Loucy (cell line): ENCODE measurements at regions not wholly inside any gene's neighbourhood (a gene's known extent, or its start where the extent isn't known, plus 50 kb on each side); places are given as distances from the start of the nearest gene placed in this dataset.
"Not testable (repeated sequence)": the region's sequence is repeated elsewhere in the genome, so short reads cannot be mapped to it uniquely, and the experiment has no call there.

ENCODE experiments used
- H2AFZ ChIP-seq: fragments of 200-600 bp; sonication (generic); 2 replicates; pipeline ENCODE4 v1.6.0; 2016; ENCODE audit warnings: antibody characterized with exemption, mild to moderate bottlenecking, low read length, moderate library complexity
- H3F3A ChIP-seq: fragments of 200-600 bp; 2 replicates; pipeline ENCODE4 v1.6.0; 2016; ENCODE audit warnings: antibody characterized with exemption, low read depth, mild to moderate bottlenecking
- H3K27me3 ChIP-seq: fragments of 200-600 bp; sonication (generic); 2 replicates; pipeline ENCODE4 v1.6.1; 2014; ENCODE audit warnings: low read length, mild to moderate bottlenecking; ENCODE audit not compliant: insufficient read depth, poor library complexity, severe bottlenecking
- H3K36me3 ChIP-seq: fragments of 200-600 bp; sonication (generic); 2 replicates; pipeline ENCODE4 v1.6.1; 2016; ENCODE audit warnings: low read length; ENCODE audit not compliant: insufficient read depth
- H3K4me1 ChIP-seq: fragments of 200-600 bp; sonication (generic); 2 replicates; pipeline ENCODE4 v1.5.1; 2014; ENCODE audit warnings: low read length, mild to moderate bottlenecking; ENCODE audit not compliant: insufficient read depth, poor library complexity, severe bottlenecking
- H3K4me2 ChIP-seq: fragments of 200-600 bp; sonication (generic); 2 replicates; pipeline ENCODE4 v1.6.0; 2014; ENCODE audit warnings: antibody characterized with exemption, low read length, low read depth, mild to moderate bottlenecking; ENCODE audit not compliant: poor library complexity, severe bottlenecking
- H3K4me3 ChIP-seq: fragments of 200-600 bp; sonication (generic); 2 replicates; pipeline ENCODE4 v1.5.1; 2014; ENCODE audit warnings: low read length, mild to moderate bottlenecking, mixed read lengths; ENCODE audit not compliant: poor library complexity, severe bottlenecking
- H3K79me2 ChIP-seq: fragments of 200-600 bp; sonication (generic); 2 replicates; pipeline ENCODE4 v1.6.1; 2014; ENCODE audit warnings: low read length; ENCODE audit not compliant: insufficient read depth
- H3K9ac ChIP-seq: fragments of 200-600 bp; sonication (generic); 2 replicates; pipeline ENCODE4 v1.6.0; 2014; ENCODE audit warnings: mild to moderate bottlenecking, low read depth, low read length, moderate library complexity; ENCODE audit not compliant: poor library complexity, severe bottlenecking
- H3K9me2 ChIP-seq: fragments of 200-600 bp; sonication (generic); replicated peaks from 2 replicates; pipeline ENCODE4 v1.6.1; 2016; ENCODE audit warnings: low read depth, low read length, mixed read lengths
- H3K9me3 ChIP-seq: fragments of 200-600 bp; sonication (generic); 2 replicates; pipeline ENCODE4 v1.6.1; 2014; ENCODE audit warnings: mild to moderate bottlenecking, antibody characterized with exemption, low read length, low read depth; ENCODE audit not compliant: insufficient read depth
- H4K20me1 ChIP-seq: fragments of 200-600 bp; sonication (generic); 2 replicates; pipeline ENCODE4 v1.6.0; 2014; ENCODE audit warnings: antibody characterized with exemption, low read length, mild to moderate bottlenecking; ENCODE audit not compliant: insufficient read depth, poor library complexity, severe bottlenecking
- EZH2phosphoT487 ChIP-seq: fragments of 200-600 bp; IDR thresholded peaks from 2 replicates; pipeline ENCODE4 v1.6.1; 2018; ENCODE audit warnings: antibody characterized with exemption, mild to moderate bottlenecking, moderate library complexity, borderline replicate concordance
- TF ChIP-seq, protein P1 (sequence below): fragments of 200-600 bp; sonication (generic); conservative IDR thresholded peaks from 2 replicates; pipeline ENCODE4 v1.5.1; 2014; ENCODE audit warnings: mild to moderate bottlenecking, antibody characterized with exemption, low read length

GRCh38 chr2:107751936-107752335 is 74.8 kb upstream of the RGPD4 start:
- no peaks in the 10 kb centered on the region for H4K20me1 ChIP-seq
- TF ChIP-seq, protein P1, sequence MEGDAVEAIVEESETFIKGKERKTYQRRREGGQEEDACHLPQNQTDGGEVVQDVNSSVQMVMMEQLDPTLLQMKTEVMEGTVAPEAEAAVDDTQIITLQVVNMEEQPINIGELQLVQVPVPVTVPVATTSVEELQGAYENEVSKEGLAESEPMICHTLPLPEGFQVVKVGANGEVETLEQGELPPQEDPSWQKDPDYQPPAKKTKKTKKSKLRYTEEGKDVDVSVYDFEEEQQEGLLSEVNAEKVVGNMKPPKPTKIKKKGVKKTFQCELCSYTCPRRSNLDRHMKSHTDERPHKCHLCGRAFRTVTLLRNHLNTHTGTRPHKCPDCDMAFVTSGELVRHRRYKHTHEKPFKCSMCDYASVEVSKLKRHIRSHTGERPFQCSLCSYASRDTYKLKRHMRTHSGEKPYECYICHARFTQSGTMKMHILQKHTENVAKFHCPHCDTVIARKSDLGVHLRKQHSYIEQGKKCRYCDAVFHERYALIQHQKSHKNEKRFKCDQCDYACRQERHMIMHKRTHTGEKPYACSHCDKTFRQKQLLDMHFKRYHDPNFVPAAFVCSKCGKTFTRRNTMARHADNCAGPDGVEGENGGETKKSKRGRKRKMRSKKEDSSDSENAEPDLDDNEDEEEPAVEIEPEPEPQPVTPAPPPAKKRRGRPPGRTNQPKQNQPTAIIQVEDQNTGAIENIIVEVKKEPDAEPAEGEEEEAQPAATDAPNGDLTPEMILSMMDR, result no peak
- no peak for TF ChIP-seq EZH2phosphoT487
- H3K4me2 ChIP-seq, result no peak overlapping the region
- 0 out of 2 replicates have a peak, but pooled peaks cover 3% of the 10 kb centered on the region for H3F3A ChIP-seq
- H3K4me1 ChIP-seq, result peaks cover 19% of the 10 kb centered on the region
- H2AFZ ChIP-seq, result no peak overlapping the region
- H3K36me3 ChIP-seq, result no peaks in the 10 kb centered on the region
- no peak overlapping the region for H3K9ac ChIP-seq
- H3K27me3 ChIP-seq, result no peaks in the 10 kb centered on the region
- H3K9me3 ChIP-seq, result no peaks in the 10 kb centered on the region
- no peaks in the 10 kb centered on the region for H3K79me2 ChIP-seq
- no peak overlapping the region for H3K4me3 ChIP-seq
- H3K9me2 ChIP-seq, result no peaks in the 10 kb centered on the region

- not testable (repeated sequence) for H3K79me2 ChIP-seq, H4K20me1 ChIP-seq, H3K4me2 ChIP-seq, H3K9ac ChIP-seq, H3K9me2 ChIP-seq, H3K9me3 ChIP-seq, H2AFZ ChIP-seq, H3K4me3 ChIP-seq, H3K27me3 ChIP-seq, H3F3A ChIP-seq, H3K36me3 ChIP-seq
- H3K4me1 ChIP-seq, result peaks cover 19% of the 10 kb centered on the region
Measured at GRCh38 chr2:107753806-107754205, 72.9 kb upstream of the RGPD4 start.

DNA sequence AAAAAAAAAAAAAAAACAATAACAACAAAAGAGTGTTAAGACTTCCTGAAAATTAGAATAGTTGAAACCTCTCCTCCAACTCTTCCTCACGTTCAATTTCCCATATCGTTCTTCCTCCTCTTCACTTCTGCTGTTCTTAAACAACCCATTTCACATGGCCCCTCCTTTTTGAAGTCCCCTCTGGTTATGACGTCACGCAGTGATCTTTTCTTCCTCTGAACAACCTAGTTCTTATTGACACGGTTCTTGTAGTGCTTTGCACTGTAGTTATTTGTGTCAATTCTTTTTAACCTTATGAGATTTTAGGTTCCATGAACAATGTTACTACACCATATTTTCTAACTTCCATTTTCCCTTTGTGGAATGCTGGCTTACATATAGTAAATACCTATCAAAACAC is 69.5 kb upstream of the RGPD4 start:
- no peaks in the 10 kb centered on the region for H4K20me1 ChIP-seq
- H3F3A ChIP-seq, result no peaks in the 10 kb centered on the region
- no peak overlapping the region for H3K9ac ChIP-seq
- H3K4me3 ChIP-seq, result no peak overlapping the region
- H3K36me3 ChIP-seq, result no peaks in the 10 kb centered on the region
- no peak for TF ChIP-seq EZH2phosphoT487
- TF ChIP-seq, protein P1, result no peak
- H3K9me2 ChIP-seq, result no peaks in the 10 kb centered on the region
- no peaks in the 10 kb centered on the region for H3K79me2 ChIP-seq
- no peak overlapping the region for H3K4me2 ChIP-seq
- H3K27me3 ChIP-seq, result no peaks in the 10 kb centered on the region
- no peaks in the 10 kb centered on the region for H3K4me1 ChIP-seq
- H2AFZ ChIP-seq, result no peak overlapping the region
- H3K9me3 ChIP-seq, result no peaks in the 10 kb centered on the region

GRCh38 chr2:107760620-107761364 is 65.9 kb upstream of the RGPD4 start:
- TF ChIP-seq, protein P1, result no peak
- TF ChIP-seq EZH2phosphoT487, result no peak
- Histone ChIP-seq H3K4me2 (no peak overlapping the region), H3K36me3 (no peaks in the 10 kb centered on the region), H3K9me2 (no peaks in the 10 kb centered on the region), H3K79me2 (no peaks in the 10 kb centered on the region), H3F3A (no peaks in the 10 kb centered on the region), H3K9ac (no peak overlapping the region), H3K27me3 (no peaks in the 10 kb centered on the region), H3K9me3 (no peaks in the 10 kb centered on the region), H3K4me3 (no peak overlapping the region), H3K4me1 (no peaks in the 10 kb centered on the region), H2AFZ (no peak overlapping the region), H4K20me1 (no peaks in the 10 kb centered on the region)
